Liver (tissue), 8 donors: ENCODE measurements at regions not wholly inside any gene's neighbourhood (a gene's known extent, or its start where the extent isn't known, plus 50 kb on each side); places are given as distances from the start of the nearest gene placed in this dataset.

Source experiments
- DNase-seq: peaks from one replicate; pipeline ENCODE4 v3.0.0-alpha.2; 2017; ENCODE audit warnings: low spot score
- H3K27ac ChIP-seq, 2 donors: one replicate each; pipeline ENCODE4 v1.7.0; 2013; ENCODE audit warnings: inconsistent platforms in 2 of 2, low read length in 2 of 2, control low read depth in 1 of 2, low read depth in 1 of 2, mild to moderate bottlenecking in 1 of 2
- H3K27me3 ChIP-seq, 4 donors: one replicate each; pipeline versions ENCODE4 v1.6.1 to v1.7.0; 2013; ENCODE audit warnings: low read length in 3 of 4, inconsistent platforms in 1 of 4, mild to moderate bottlenecking in 1 of 4, moderate library complexity in 1 of 4; ENCODE audit not compliant: control insufficient read depth in 4 of 4, insufficient read depth in 4 of 4
- H3K36me3 ChIP-seq, 4 donors: one replicate each; pipeline versions ENCODE4 v1.6.1 to v1.7.0; 2013; ENCODE audit warnings: low read length in 3 of 4, mild to moderate bottlenecking in 3 of 4, low read depth in 1 of 4, moderate library complexity in 1 of 4; ENCODE audit not compliant: control insufficient read depth in 4 of 4, insufficient read depth in 3 of 4
- H3K4me1 ChIP-seq, 4 donors: one replicate each; pipeline versions ENCODE4 v1.6.1 to v1.7.0; 2013; ENCODE audit warnings: low read length in 3 of 4, mild to moderate bottlenecking in 3 of 4, moderate library complexity in 1 of 4; ENCODE audit not compliant: control insufficient read depth in 4 of 4, insufficient read depth in 4 of 4
- H3K4me3 ChIP-seq, 3 donors: one replicate each; pipeline versions ENCODE4 v1.6.1 to v1.7.0; 2013; ENCODE audit warnings: low read length in 3 of 3, control low read depth in 1 of 3, low read depth in 1 of 3, mild to moderate bottlenecking in 1 of 3
- H3K9ac ChIP-seq, 2 donors: one replicate each; pipeline ENCODE4 v1.7.0; 2013; ENCODE audit warnings: low read length in 2 of 2, mild to moderate bottlenecking in 2 of 2, moderate library complexity in 2 of 2, control low read depth in 1 of 2, low read depth in 1 of 2
- H3K9me3 ChIP-seq, 4 donors: one replicate each; pipeline versions ENCODE4 v1.6.1 to v1.7.0; 2013; ENCODE audit warnings: low read length in 3 of 4; ENCODE audit not compliant: control insufficient read depth in 4 of 4
- EGR1 ChIP-seq, 2 donors: IDR thresholded peaks; 2 replicates each; pipeline ENCODE4 v1.6.1; 2016 to 2018; ENCODE audit warnings: antibody characterized with exemption in 2 of 2, low read depth in 2 of 2
- FOXA1 ChIP-seq: IDR thresholded peaks from 2 replicates; pipeline ENCODE4 v1.6.1; 2016; ENCODE audit warnings: antibody characterized with exemption
- FOXA2 ChIP-seq: IDR thresholded peaks from 2 replicates; pipeline ENCODE4 v1.6.1; 2016; ENCODE audit warnings: antibody characterized with exemption
- GABPA ChIP-seq, 2 donors: IDR thresholded peaks in 1 of 2; conservative IDR thresholded peaks in 1 of 2; 2 replicates each; pipeline ENCODE4 v1.6.1; 2016; ENCODE audit warnings: antibody characterized with exemption in 2 of 2, mild to moderate bottlenecking in 1 of 2, moderate library complexity in 1 of 2
- HNF4A ChIP-seq, 2 donors: conservative IDR thresholded peaks; 2 replicates each; pipeline ENCODE4 v1.6.1; 2016; ENCODE audit warnings: antibody characterized with exemption in 2 of 2, mild to moderate bottlenecking in 2 of 2
- HNF4G ChIP-seq: IDR thresholded peaks from 2 replicates; pipeline ENCODE4 v1.6.1; 2016; ENCODE audit warnings: antibody characterized with exemption
- JUND ChIP-seq, 2 donors: IDR thresholded peaks; 2 replicates each; pipeline ENCODE4 v1.6.1; 2016; ENCODE audit warnings: antibody characterized with exemption in 2 of 2
- NR2F2 ChIP-seq: IDR thresholded peaks from 2 replicates; pipeline ENCODE4 v1.6.1; 2016; ENCODE audit warnings: antibody characterized with exemption
- RAD21 ChIP-seq, 2 donors: IDR thresholded peaks; 2 replicates each; pipeline ENCODE4 v1.6.1; 2016; ENCODE audit warnings: antibody characterized with exemption in 2 of 2, mild to moderate bottlenecking in 2 of 2
- REST ChIP-seq: IDR thresholded peaks from 2 replicates; pipeline ENCODE4 v1.6.1; 2016; ENCODE audit warnings: antibody characterized with exemption, mild to moderate bottlenecking
- RXRA ChIP-seq, 2 donors: IDR thresholded peaks; 2 replicates each; pipeline ENCODE4 v1.6.1; 2017 to 2018; ENCODE audit warnings: antibody characterized with exemption in 2 of 2, mild to moderate bottlenecking in 1 of 2
- SP1 ChIP-seq: IDR thresholded peaks from 2 replicates; pipeline ENCODE4 v1.6.1; 2018; ENCODE audit warnings: antibody characterized with exemption, mild to moderate bottlenecking
- TAF1 ChIP-seq: conservative IDR thresholded peaks from 2 replicates; pipeline ENCODE4 v1.6.1; 2016; ENCODE audit warnings: antibody characterized with exemption, mild to moderate bottlenecking
- YY1 ChIP-seq: IDR thresholded peaks from 2 replicates; pipeline ENCODE4 v1.6.1; 2016; ENCODE audit warnings: antibody characterized with exemption, mild to moderate bottlenecking
- WGBS: extraction: QIAGEN DNeasy Blood & Tissue Kit; methylation state at CpG from one replicate; pipeline ENCODE4 v1.1.7; 2013; 5-methylcytosine and 5-hydroxymethylcytosine counted together
- TF ChIP-seq, protein P1 (sequence below): fragments of 150-350 bp; IDR thresholded peaks from 2 replicates; pipeline ENCODE4 v1.5.1; 2017; ENCODE audit warnings: improper control_type of control experiment, low read depth, low read length; ENCODE audit not compliant: missing input control
- TF ChIP-seq, protein P2 (sequence below): IDR thresholded peaks from 2 replicates; pipeline ENCODE4 v1.6.1; 2016; ENCODE audit warnings: antibody characterized with exemption
- TF ChIP-seq, protein P3 (sequence below): IDR thresholded peaks from 2 replicates; pipeline ENCODE4 v1.6.1; 2016; ENCODE audit warnings: antibody characterized with exemption
- donor health status: healthy.
- donor health status: healthy.
- donor health status: healthy.
- donor health status: healthy.
- donor health status: healthy.

DNA sequence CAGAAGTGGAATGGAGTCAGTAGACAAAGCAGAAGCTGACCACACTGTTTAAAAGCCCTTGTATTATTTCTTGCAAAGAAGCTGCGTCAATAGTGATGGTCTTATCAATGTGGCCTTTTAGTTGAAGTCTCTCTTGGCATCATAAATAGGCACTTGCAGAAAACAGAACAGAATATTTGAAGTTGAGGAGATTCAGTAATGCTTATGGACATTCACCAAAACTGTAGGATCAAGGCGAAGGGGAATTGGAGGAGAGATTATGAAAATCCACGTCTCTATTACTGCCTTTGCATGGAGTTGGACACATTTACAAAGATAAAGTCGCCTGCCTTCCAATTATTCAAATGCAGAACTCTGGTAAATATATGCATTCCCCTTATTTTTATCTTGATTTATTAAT is 1482.8 kb downstream of the EFNB2 start:
- H3K9me3 ChIP-seq, result peaks cover 0 to 4% (median 0%) of the 10 kb centered on the region in 4 donors
- DNase-seq, result no peak
- no peak overlapping the region for H3K4me3 ChIP-seq
- H3K4me1 ChIP-seq, result no peaks in the 10 kb centered on the region
- no peaks in the 10 kb centered on the region for H3K36me3 ChIP-seq
- H3K27me3 ChIP-seq, result peaks cover 0 to 2% (median 0%) of the 10 kb centered on the region in 4 donors
- 75% methylated on average over 4 of the region's 4 CpGs for WGBS
- no peak overlapping the region for H3K27ac ChIP-seq
- TF ChIP-seq, protein P1, sequence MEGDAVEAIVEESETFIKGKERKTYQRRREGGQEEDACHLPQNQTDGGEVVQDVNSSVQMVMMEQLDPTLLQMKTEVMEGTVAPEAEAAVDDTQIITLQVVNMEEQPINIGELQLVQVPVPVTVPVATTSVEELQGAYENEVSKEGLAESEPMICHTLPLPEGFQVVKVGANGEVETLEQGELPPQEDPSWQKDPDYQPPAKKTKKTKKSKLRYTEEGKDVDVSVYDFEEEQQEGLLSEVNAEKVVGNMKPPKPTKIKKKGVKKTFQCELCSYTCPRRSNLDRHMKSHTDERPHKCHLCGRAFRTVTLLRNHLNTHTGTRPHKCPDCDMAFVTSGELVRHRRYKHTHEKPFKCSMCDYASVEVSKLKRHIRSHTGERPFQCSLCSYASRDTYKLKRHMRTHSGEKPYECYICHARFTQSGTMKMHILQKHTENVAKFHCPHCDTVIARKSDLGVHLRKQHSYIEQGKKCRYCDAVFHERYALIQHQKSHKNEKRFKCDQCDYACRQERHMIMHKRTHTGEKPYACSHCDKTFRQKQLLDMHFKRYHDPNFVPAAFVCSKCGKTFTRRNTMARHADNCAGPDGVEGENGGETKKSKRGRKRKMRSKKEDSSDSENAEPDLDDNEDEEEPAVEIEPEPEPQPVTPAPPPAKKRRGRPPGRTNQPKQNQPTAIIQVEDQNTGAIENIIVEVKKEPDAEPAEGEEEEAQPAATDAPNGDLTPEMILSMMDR, result no peak
- TF ChIP-seq TAF1, result no peak
- TF ChIP-seq SP1, result no peak
- no peak for TF ChIP-seq NR2F2
- TF ChIP-seq HNF4A (conservative IDR thresholded peaks at IDR 0.05), result no peak
- TF ChIP-seq EGR1 (IDR thresholded peaks at IDR 0.05; ENCODE audit: low read depth in 2 of 2), result no peak
- no peak for TF ChIP-seq YY1
- no peak for TF ChIP-seq HNF4G
- TF ChIP-seq, protein P2, sequence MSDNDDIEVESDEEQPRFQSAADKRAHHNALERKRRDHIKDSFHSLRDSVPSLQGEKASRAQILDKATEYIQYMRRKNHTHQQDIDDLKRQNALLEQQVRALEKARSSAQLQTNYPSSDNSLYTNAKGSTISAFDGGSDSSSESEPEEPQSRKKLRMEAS, result no peak
- no peak for TF ChIP-seq JUND (IDR thresholded peaks at IDR 0.05)
- H3K9ac ChIP-seq, result no peak overlapping the region

GRCh38 chr13:105050686-105051085 is 1484.8 kb downstream of the EFNB2 start:
- no peaks in the 10 kb centered on the region for H3K36me3 ChIP-seq
- H3K27me3 ChIP-seq, result peaks cover 0 to 2% (median 0%) of the 10 kb centered on the region in 4 donors
- peaks cover 0 to 4% (median 0%) of the 10 kb centered on the region in 4 donors for H3K9me3 ChIP-seq
- 66% methylated on average over 4 of the region's 4 CpGs for WGBS
- no peak overlapping the region for H3K27ac ChIP-seq
- DNase-seq, result no peak
- no peak for TF ChIP-seq YY1
- no peak for TF ChIP-seq HNF4A (conservative IDR thresholded peaks at IDR 0.05)
- TF ChIP-seq RAD21 (IDR thresholded peaks at IDR 0.05), result no peak
- TF ChIP-seq GABPA (IDR thresholded peaks at IDR 0.05 in 1 of 2, conservative IDR thresholded peaks at IDR 0.05 in 1 of 2), result no peak
- H3K4me1 ChIP-seq, result no peaks in the 10 kb centered on the region
- no peak overlapping the region for H3K9ac ChIP-seq
- no peak overlapping the region for H3K4me3 ChIP-seq

- TF ChIP-seq EGR1 (IDR thresholded peaks at IDR 0.05; ENCODE audit: low read depth in 2 of 2), result no peak
- TF ChIP-seq FOXA2, result no peak
- no peak for TF ChIP-seq REST
- TF ChIP-seq RXRA (IDR thresholded peaks at IDR 0.05), result no peak
- no peak for TF ChIP-seq RAD21 (IDR thresholded peaks at IDR 0.05)
- TF ChIP-seq NR2F2, result no peak
- no peak for TF ChIP-seq HNF4A (conservative IDR thresholded peaks at IDR 0.05)
- no peak for TF ChIP-seq JUND (IDR thresholded peaks at IDR 0.05)
- TF ChIP-seq, protein P1, result no peak
- TF ChIP-seq, protein P3, sequence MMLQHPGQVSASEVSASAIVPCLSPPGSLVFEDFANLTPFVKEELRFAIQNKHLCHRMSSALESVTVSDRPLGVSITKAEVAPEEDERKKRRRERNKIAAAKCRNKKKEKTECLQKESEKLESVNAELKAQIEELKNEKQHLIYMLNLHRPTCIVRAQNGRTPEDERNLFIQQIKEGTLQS, result no peak
- TF ChIP-seq, protein P2, result no peak
- TF ChIP-seq FOXA1, result no peak
- Histone ChIP-seq H3K27me3 (peaks cover 0 to 2% (median 0%) of the 10 kb centered on the region in 4 donors), H3K4me1 (no peaks in the 10 kb centered on the region), H3K9me3 (peaks cover 0 to 4% (median 0%) of the 10 kb centered on the region in 4 donors), H3K36me3 (no peaks in the 10 kb centered on the region), H3K27ac (no peak overlapping the region), H3K4me3 (no peak overlapping the region), H3K9ac (no peak overlapping the region)
- WGBS, result 55% methylated on average over 1 of the region's 1 CpG
- no peak for DNase-seq
Observed at GRCh38 chr13:105048677-105049076, 1486.8 kb downstream of the EFNB2 start.
